ENCODE measurements at regions not wholly inside any gene's neighbourhood (a gene's known extent, or its start where the extent isn't known, plus 50 kb on each side); places are given as distances from the start of the nearest gene placed in this dataset.

GRCh38 chr7:22555476-22555875 lies 55.5 kb upstream of the STEAP1B start:
- TF ChIP-seq, protein P1, sequence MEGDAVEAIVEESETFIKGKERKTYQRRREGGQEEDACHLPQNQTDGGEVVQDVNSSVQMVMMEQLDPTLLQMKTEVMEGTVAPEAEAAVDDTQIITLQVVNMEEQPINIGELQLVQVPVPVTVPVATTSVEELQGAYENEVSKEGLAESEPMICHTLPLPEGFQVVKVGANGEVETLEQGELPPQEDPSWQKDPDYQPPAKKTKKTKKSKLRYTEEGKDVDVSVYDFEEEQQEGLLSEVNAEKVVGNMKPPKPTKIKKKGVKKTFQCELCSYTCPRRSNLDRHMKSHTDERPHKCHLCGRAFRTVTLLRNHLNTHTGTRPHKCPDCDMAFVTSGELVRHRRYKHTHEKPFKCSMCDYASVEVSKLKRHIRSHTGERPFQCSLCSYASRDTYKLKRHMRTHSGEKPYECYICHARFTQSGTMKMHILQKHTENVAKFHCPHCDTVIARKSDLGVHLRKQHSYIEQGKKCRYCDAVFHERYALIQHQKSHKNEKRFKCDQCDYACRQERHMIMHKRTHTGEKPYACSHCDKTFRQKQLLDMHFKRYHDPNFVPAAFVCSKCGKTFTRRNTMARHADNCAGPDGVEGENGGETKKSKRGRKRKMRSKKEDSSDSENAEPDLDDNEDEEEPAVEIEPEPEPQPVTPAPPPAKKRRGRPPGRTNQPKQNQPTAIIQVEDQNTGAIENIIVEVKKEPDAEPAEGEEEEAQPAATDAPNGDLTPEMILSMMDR (IDR thresholded peaks at IDR 0.05; ENCODE audit: insufficient read depth, low read depth, low read length), result no peak
- TF ChIP-seq EZH2 (IDR thresholded peaks at IDR 0.05; ENCODE audit: insufficient read depth, low read length), result no peak
